ENCODE measurements at regions not wholly inside any gene's neighbourhood (a gene's known extent, or its start where the extent isn't known, plus 50 kb on each side); places are given as distances from the start of the nearest gene placed in this dataset.

GRCh38 chr15:36301947-36302346, 277.5 kb upstream of the CDIN1 start:
- no peaks in the 10 kb centered on the region for H3F3A ChIP-seq (ENCODE audit: control insufficient read depth, insufficient read depth)

GRCh38 chr15:36313021-36313420, 266.4 kb upstream of the CDIN1 start:
- Histone ChIP-seq H3K27ac (ENCODE audit: low read depth, low read length) (no peak overlapping the region), H4K20me1 (ENCODE audit: control insufficient read depth, insufficient read depth, low read depth, low read length) (no peaks in the 10 kb centered on the region), H3K4me2 (ENCODE audit: low read length) (no peak overlapping the region), H3K4me3 (ENCODE audit: low read length) (no peak overlapping the region), H3K9me3 (ENCODE audit: control insufficient read depth, insufficient read depth, low read length) (no peaks in the 10 kb centered on the region), H3F3A (ENCODE audit: control insufficient read depth, insufficient read depth) (no peaks in the 10 kb centered on the region), H3K79me2 (ENCODE audit: control insufficient read depth, low read length) (no peaks in the 10 kb centered on the region), H3K36me3 (ENCODE audit: control insufficient read depth, low read length) (no peaks in the 10 kb centered on the region), H3K9me2 (replicated peaks; ENCODE audit: control insufficient read depth, low read length) (no peaks in the 10 kb centered on the region), H3K27me3 (ENCODE audit: control insufficient read depth, low read length) (0 out of 2 replicates have a peak, but pooled peaks cover 4% of the 10 kb centered on the region), H3K4me1 (ENCODE audit: control insufficient read depth, low read length) (no peaks in the 10 kb centered on the region)
- TF ChIP-seq CTCF (IDR thresholded peaks at IDR 0.05; ENCODE audit: low read depth, low read length, poor library complexity, severe bottlenecking) = no peak

More at GRCh38 chr15:36301947-36302346, 277.5 kb upstream of the CDIN1 start:
- H3K27me3 ChIP-seq (ENCODE audit: control insufficient read depth, low read length) = no peaks in the 10 kb centered on the region
- no peaks in the 10 kb centered on the region for H4K20me1 ChIP-seq (ENCODE audit: control insufficient read depth, insufficient read depth, low read depth, low read length)
- no peaks in the 10 kb centered on the region for H3K36me3 ChIP-seq (ENCODE audit: control insufficient read depth, low read length)
- H3K4me3 ChIP-seq (ENCODE audit: low read length) = no peak overlapping the region
- H3K27ac ChIP-seq (ENCODE audit: low read depth, low read length) = no peak overlapping the region
- H3K79me2 ChIP-seq (ENCODE audit: control insufficient read depth, low read length) = no peaks in the 10 kb centered on the region
- H3K4me1 ChIP-seq (ENCODE audit: control insufficient read depth, low read length) = no peaks in the 10 kb centered on the region
- H3K9me3 ChIP-seq (ENCODE audit: control insufficient read depth, insufficient read depth, low read length) = no peaks in the 10 kb centered on the region
- H3K9me2 ChIP-seq (replicated peaks; ENCODE audit: control insufficient read depth, low read length) = no peaks in the 10 kb centered on the region
- TF ChIP-seq EZH2phosphoT487 (IDR thresholded peaks at IDR 0.05; ENCODE audit: borderline replicate concordance, low read length) = no peak
- TF ChIP-seq CTCF (IDR thresholded peaks at IDR 0.05; ENCODE audit: low read depth, low read length, poor library complexity, severe bottlenecking) = no peak
- H3K4me2 ChIP-seq (ENCODE audit: low read length) = no peak overlapping the region

DNA sequence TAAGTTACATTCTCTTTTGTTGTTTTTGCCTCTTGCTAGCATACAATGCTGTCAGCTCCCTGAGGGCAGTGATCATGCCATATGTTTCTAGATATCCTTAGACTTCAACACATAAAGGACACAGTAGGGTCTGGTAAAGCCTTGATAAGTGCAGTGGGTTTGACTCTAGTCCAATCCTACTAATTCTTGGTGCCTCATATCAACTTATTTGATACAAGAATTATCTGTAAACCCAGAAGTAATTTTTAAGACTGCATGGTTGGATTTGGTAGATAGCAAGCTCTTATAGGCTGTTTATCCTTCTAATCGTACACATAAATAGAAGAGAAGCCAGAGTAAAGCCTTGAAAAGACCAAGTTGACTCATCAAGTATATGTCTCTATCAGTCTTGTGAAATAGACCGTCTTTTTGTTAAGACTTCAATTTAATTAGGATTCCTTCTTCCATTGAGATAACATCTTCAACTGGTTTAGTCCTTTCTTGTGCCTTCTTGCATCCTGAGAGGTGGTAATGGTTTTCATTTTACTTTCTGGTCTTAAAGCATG, 265.6 kb upstream of the CDIN1 start:
- Histone ChIP-seq H3K9me2 (replicated peaks; ENCODE audit: control insufficient read depth, low read length) (no peaks in the 10 kb centered on the region), H3K4me1 (ENCODE audit: control insufficient read depth, low read length) (no peaks in the 10 kb centered on the region), H3F3A (ENCODE audit: control insufficient read depth, insufficient read depth) (no peaks in the 10 kb centered on the region), H3K9me3 (ENCODE audit: control insufficient read depth, insufficient read depth, low read length) (no peaks in the 10 kb centered on the region), H3K27me3 (ENCODE audit: control insufficient read depth, low read length) (0 out of 2 replicates have a peak, but pooled peaks cover 2% of the 10 kb centered on the region), H3K4me3 (ENCODE audit: low read length) (no peak overlapping the region), H3K27ac (ENCODE audit: low read depth, low read length) (no peak overlapping the region), H3K79me2 (ENCODE audit: control insufficient read depth, low read length) (no peaks in the 10 kb centered on the region), H4K20me1 (ENCODE audit: control insufficient read depth, insufficient read depth, low read depth, low read length) (no peaks in the 10 kb centered on the region), H3K36me3 (ENCODE audit: control insufficient read depth, low read length) (no peaks in the 10 kb centered on the region), H3K4me2 (ENCODE audit: low read length) (no peak overlapping the region)
- TF ChIP-seq EZH2phosphoT487 (IDR thresholded peaks at IDR 0.05; ENCODE audit: borderline replicate concordance, low read length) (no peak), CTCF (IDR thresholded peaks at IDR 0.05; ENCODE audit: low read depth, low read length, poor library complexity, severe bottlenecking) (no peak)
